NCI-H524 treated with DMSO at 0.1 percent for 48 hours (cell line): ENCODE measurements at regions not wholly inside any gene's neighbourhood (a gene's known extent, or its start where the extent isn't known, plus 50 kb on each side); places are given as distances from the start of the nearest gene placed in this dataset.
"Not testable (repeated sequence)": the region's sequence is repeated elsewhere in the genome, so short reads cannot be mapped to it uniquely, and the experiment has no call there.

Experiments
- DNase-seq: peaks from one replicate; lab custom pipeline; 2025; lab: John Stamatoyannopoulos, UW

DNA sequence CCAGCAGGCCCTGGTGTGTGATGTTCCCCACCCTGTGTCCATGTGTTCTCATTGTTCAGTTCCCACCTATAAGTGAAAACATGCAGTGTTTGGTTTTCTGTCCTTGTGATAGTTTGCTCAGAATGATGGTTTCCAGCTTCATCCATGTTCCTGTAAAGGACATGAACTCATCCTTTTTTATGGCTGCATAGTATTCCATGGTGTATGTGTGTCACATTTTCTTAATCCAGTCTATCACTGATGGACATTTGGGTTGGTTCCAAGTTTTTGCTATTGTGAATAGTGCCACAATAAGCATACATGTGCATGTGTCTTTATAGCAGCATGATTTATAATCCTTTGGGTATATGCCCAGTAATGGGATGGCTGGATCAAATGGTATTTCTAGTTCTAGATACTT, 130.4 kb upstream of the FHL2 start:
- not testable (repeated sequence) for DNase-seq

DNA sequence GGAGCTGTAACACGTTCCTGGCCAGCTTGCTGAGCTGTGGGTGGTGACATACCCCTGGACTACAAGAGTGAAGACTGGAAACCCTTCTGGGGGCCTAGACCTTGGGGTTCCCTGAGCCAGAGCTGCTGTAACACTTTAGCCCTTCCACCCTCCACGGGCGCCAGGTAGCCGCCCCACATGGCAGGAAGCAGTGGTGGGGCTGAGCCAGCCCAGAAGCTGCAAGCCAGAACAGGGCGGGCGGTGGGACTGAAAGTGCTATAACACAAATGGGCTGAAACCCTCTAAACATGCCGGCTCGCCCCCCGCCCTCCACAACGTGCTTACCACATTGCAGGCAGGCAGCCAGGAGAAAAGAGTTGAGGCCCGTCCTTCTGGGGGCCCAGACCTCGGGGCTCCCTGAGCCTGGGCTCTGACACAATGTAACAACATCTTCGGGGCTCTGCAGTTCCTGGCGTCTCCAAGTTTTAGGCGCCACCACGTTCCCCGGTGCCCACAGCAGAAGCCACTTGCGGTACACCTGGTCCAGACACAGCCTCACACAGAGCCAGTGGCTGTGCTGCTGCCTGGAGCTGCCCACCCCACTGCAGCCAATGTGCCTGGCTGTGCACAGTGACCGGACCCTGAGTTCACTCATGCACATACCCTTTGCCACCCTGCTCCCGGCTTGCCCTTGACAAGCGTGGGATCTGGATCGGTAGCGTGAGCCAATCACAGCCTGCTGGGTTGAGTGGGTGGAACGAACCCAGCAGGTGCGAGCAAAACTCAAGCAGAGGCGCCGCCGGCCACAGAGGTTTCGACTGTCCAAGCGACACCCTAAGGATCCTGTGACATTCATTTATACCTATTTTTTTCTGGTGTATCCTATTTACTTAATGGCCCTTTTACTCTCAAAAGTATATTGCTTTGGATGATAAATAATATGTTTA, 127.4 kb upstream of the FHL2 start:
- DNase-seq = no peak

DNA sequence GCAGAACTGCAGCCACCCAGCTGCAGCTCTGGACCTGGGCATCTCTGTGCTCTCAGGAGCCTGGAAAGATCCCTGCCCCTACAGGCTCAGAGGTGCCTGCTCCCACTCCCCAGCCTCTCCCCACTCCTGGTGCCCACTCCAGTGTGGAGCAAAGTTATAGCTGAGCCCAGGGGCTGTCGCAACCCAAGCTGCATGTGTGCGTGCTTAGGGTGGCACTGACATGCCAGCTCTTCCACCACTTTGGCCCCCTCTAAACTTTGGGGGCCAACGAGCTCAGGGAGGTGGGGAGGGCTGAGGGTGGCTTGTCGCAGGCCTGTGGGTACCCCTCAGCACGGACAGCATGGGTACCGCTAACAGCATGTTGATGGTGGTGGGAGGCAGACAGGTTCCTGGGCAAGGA, 126.3 kb upstream of the FHL2 start:
- DNase-seq = no peak

DNA sequence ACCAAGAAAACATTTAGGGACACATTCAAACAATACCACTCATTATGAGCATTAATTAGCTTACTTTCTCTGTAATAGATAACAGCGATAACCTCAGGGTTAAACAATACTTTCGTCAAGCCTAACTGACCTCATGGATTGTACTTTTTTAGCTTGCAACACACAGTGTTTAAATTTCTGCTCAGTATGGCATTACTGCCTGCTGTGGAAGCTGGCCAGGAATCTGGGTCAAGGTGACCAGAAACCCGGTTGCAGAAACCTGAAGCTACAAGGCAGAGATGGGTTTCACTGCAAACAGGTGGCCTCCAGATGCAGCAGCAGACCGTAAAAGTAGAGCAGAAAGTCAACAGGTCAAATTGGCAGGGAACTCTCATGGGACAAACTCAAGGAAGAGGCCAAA, 123.8 kb upstream of the FHL2 start:
- DNase-seq = no peak

DNA sequence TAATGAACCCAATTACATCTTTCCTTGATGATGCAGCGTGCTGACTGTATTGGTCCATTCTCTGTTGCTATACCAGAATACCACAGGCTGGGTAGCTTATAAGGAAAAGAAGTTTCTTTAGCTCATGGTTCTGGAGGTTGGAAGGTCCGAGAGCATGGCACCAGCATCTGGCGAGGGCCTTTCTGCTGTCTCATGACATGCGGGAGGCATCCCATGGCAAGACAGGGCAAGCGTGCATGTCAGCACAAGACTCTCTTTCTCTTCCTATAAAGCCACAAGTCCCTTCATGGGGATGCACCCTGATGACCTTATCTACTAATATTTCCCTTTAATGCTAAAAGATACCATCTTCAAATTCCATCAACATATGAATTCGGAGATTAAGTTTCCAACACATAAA, 122.8 kb upstream of the FHL2 start:
- DNase-seq = no peak

DNA sequence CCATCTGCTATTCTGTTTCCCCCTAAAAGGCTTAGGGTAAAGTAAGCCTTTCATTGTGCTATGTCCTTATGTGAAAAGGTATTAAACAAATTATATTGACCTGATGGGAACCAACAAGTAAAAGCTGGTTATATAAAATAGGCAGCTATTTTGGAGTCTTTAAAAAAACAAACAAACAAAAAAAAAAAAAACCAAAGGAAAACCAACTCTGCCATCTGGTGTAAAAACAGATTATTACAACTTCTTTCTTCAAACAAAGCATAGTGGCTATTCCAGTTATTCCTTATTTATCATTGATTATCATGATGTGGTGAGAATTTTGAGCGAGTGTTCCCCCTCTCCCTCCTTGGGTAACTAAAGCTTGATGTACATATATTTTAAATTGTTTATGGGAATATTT, 122.3 kb upstream of the FHL2 start:
- DNase-seq = no peak

DNA sequence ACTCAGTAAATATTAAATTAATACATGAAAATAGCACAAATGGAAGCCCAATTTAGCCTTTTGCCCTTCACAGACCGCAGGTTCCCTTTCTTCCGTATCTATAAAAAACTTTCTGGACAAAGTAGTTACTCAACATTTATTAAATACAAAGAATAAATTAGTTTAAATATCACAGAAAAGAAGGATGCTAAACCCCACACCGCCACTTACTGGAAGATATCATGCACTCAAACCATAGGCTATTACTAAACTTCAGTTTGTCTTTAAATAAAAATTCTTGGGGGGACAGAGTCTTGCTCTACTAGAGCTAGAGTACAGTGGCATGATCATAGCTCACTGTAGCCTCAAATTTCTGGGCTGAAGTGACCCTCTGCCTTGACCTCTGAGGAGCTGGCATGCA, 120.7 kb upstream of the FHL2 start:
- DNase-seq = no peak

DNA sequence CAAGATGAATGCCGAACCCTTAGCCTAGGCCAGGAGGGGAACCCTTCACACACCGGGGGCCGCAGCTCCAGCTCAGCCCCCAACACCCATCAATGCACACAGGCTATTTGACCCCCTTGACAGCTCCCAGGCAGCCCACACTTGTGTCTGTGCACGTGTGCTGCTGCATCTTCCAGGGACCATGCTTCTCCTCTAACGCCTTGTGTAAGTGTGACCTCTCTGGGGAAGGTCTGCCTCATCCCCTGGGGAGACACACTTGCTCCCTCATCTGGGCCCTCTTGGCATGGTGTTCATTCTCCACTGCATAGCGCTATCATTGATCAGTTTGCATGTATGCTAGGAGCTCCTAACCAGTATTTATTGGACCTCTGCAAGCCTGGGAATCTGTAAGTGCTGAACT, 120.0 kb upstream of the FHL2 start:
- no peak for DNase-seq

DNA sequence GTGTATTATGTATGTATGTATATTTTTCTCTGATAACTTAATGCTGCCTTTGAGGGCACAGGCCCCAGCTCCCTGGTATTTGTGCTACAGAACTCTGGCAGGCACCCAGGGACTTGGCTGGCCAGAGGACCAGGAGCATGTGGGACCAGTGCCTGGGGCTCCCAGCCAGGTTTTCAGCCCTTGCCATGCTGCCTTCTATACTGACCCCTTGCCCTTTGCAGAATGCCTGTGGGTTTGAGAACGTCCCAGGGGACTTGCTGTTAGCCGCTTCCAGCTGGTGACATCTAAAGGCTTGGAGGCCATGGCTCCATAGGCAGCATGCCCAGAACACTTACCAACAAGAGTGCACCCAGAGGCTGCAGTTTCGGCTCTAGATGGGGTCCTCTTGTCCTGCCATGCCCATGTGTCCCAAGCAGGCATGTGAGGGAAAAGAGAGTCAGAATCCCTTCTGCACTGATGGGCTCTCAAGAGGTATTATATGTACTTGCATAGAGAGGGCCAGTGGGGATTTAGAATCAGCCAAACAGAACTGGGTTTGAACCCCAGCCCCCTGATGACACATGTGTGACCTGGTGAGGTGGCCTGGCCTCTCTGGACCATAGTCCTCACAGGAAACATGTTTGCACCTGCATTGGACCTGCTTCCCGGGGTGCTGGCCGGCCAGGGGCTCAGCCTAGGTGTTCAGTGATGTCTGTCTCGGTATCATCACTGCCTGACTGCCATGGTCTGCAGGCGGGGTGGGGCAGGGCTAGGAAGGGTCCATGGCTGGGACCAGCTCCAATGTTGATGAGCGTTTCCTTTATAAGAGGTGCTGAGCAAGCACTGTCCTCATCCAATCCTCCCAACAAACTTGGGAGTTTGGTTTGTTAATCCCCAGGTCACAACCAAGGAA, 119.2 kb upstream of the FHL2 start:
- no peak for DNase-seq

DNA sequence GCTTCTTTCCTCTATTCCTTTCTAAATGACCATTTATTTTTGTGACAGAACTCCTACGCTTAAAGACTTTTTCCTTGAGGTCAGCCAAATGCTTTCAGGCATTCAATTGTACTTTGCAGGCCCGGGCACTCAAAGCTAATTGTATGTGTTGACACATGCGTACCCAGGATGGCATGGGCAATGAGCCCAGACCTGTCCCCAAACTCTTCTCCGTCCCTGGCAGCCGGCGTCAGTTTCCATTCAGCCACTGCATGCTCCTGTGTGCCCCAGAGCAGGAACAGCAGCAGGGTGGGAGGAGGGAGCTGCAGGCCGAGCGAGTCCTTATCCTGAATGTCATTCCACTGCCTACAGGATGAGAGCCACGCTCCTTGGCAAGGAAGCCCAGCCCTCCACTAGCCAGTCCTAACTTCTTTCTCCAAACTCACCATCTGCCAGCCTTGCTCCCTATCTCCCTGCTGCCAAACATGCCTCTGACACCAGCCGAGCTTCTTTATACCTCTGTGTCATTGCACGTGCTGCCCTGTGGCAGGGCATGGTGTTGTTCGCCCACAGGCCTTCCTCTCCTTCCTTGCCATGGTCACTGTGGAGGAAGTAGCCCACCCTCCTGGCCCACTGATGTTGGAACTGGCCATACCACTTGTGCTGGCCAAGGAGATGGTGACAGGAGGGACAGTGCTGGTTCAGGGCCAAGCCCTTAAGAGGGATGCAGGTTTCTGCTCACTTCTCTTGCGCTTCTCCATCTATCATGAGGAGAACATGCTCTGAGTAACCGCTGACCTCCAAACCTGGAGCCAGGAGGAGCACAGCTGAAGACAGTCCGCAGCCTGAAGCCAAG, 116.9 kb upstream of the FHL2 start:
- DNase-seq = no peak

DNA sequence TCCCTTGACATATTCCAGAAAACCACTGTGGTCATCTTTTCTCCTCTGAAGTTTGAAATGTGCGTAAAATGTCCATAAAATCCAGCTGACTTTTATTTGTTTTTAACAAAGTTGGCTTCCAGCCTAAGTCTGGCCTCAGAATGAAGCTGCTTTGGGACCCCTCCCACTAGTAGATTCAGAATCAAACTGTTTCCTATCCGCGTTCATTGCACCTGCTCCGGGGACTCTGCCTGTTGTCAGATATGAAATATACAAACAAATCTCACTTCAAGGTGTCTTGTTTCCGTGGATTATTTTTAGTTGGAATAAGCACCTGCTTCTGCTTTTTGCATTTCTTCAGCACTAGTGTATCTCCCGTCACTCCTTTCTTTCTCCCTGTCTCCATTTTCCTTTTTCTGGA, 115.7 kb upstream of the FHL2 start:
- DNase-seq = no peak

DNA sequence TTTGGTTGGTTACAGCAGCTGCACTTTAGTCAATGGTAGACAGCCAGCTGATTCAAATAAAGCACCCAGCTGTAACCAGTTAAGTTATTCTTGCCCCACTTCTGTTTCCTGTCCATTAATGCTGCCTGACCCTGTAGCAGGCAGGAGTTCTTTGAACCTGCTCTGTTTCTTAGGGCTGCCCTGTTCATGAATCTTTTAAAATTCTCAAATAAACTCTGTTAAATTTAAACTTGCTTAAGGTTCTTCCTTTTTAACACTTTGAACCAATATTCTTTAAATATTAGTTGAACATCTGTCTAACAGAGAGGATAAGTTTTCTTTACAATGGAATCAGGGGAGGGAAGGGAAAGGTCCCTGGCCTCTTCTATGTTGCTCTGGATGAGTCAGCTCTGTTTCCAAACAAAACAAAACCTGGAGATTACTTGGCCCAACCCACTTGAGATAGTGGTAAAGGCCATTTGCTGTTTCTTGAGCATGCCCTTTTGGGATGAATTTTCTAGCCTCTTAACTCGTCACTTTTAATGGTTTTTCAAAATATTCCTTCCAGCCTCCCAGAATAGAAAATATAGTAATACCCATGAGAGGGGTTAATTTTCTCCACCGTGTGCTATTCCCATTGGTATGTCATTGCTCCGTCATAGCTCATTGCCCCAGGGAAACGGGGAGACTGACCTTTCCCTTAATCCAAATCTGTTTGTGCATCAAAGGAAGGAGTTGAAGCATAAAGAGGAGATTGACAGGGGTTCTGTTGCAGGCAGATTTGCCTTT, 112.1 kb upstream of the FHL2 start:
- no peak for DNase-seq

DNA sequence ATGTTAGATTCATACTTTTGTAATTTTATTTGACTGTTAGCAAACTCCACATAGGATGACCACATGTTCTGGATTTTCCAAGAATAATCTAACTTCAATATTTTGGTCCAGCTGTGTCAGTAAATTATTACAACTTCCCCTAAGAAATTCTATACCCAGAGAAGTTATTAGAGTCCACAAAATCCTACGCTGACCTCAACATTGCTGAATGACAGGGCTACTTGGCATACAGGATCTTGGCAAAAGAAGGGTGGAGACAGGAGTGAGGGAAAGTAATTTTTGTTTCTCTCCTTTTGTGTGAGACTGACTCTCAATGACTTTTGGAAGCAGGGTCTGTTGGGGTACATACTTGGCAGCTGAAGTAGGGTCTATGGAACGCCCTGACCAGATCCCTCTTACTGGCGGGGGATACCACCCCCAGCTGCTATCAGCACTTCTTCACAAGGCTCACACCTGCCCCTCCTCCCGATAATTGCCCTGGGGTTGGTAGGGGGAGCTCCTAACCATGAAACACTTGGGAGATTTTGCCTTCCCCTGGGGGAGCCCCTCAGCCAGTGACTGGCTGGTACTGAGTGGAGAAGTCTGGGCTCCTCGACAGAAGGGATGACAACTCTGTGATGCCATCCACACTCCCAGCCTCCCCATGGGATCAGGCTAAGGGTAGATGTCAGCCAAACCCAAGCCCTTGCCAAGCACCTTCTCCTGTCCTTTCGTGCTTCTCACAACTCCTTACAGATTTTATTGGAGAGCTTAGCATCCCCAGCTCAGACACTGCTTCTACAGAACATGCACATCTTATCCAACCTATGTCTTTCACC, 110.6 kb upstream of the FHL2 start:
- DNase-seq = no peak

DNA sequence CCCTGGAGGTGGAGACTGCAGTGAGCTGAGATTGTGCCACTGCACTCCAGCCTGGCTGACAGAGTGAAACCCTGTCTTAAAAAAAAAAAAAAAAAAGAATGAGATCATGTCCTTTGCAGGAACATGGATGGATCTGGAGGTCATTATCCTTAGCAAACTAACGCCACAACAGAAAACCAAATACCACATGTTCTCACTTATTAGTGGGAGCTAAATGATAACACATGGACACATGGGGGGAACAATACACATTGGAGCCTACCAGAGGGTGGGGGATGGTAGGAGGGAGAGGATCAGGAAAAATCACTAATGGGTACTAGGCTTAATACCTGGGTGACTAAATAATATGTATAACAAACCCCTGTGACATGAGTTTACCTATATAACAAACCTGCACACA, 108.0 kb upstream of the FHL2 start:
- DNase-seq = not testable (repeated sequence)

DNA sequence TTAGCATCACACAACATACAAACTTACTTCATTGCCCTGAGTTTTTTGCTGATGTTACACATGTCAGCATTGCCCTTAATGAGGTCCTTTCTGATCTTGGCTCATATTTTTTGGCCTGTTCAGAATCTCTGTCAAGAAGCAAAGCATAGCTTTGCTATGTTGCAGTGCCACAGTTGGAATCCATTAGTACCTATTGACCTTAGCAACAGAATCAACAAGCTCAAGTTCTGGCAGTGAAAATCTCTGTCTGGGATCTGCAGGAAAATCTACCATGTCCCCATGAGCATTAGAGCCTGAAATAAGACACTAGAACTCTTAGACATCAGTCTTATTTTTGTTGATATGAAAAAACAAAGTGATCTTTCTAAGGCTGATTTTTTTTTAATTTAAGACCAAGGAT, 105.6 kb upstream of the FHL2 start:
- no peak for DNase-seq

DNA sequence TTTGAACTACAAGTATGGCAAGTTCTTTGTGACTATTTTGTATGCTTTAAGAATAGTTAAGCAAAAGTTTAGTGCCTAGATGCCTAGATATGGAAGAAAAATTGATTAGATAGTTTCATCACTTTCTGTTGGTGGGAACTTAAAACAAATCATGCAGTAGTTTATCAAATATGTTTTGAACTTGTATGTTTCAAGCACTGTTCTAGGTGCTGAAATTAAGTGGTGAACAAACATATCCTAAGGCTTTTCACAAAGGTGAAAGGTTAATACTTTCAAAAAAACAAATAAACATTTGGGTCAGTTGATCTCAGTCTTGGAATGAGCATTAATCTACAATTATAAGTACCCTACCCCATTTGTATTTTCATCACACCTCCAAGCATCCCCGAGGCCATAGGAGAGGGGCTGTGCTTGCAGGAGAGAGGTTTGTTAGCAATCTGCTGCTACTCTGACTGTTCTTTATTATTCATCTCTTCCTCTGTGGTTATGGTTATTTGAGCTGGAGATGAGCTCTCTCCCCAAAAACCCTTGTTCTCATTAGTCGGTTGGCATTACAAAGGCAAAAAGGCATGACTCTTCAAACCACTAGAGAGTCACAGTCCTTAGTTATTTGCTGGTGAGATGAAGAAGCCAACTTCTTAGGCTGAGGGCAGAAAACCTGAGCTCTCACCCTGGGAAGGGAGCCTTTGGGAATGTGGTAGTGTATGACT, 103.9 kb upstream of the FHL2 start:
- no peak for DNase-seq

DNA sequence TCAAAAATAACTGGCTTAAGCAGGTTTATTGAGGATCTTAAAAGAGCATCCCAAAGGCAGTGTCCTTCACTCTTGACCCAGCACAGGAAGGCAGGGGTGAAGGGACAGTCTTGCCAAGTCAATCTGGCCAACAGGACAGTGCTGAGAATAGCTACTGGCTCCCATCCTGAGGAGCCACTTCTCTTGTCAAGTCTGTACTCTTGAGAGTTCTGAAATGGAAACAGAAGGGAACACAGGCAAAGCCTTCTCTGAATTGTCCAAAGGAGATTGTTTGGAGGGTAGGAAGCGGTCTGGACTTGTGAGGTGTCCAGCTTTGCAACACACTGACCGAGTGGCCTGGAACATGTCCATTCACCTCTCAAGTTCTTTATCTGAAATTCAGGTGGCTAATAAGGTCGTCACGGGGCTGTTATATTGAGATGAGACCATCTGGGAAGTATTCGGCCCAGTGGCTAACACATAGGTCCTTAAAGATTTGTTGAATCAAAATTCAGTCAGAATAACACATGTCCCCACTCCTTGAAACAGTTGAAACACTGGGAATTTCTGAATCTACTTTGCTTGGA, 99.5 kb upstream of the FHL2 start:
- no peak for DNase-seq

DNA sequence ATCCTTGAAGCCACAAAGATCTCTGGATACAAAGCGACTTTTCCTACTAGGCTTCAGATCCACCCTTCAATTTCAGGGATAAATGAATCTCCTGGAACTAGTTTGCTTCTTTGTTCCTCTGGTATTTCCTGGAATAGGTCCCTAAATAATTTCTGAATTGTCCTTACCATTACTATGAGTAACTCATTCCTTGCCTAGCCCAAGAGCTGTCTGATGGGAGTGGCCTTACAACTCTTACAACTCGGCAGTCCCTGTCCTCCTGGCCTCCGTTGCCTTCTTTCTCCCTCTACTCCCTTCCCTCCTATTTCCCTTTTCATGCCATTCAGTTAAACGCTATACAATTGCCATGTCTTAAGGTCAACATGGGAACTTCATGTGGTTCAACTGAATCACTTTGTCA, 98.2 kb upstream of the FHL2 start:
- no peak for DNase-seq

DNA sequence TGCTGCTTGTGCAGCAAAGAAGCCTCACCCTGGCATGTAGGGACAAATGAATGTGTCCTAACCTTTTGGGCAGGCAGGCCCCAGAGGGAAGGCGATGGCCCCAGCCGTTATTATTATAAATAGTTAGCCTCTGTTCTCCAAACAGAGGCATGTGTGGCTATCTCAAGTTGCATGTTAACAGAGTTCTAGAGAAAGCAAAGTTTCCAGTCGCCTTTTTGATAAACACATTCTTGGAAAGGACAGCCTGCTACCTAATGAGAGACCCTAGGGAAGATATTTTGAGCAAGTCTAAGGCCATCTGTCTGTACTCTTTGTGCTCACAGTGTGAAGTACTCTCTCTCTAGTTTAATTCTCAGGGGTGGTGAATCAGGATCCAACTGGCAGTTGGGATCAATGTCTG, 97.4 kb upstream of the FHL2 start:
- DNase-seq = no peak
